SK-MEL-5 (cell line): ENCODE measurements at regions not wholly inside any gene's neighbourhood (a gene's known extent, or its start where the extent isn't known, plus 50 kb on each side); places are given as distances from the start of the nearest gene placed in this dataset.

Experiments used
- small RNA-seq, 2 experiments: library from RNA; depleted of rRNA; stranded (forward); fragments of <200 nt; gene quantifications; one replicate each; pipeline ENCODE3, GENCODE V24; 2014

Small RNAs in the stretch of these regions (small RNA-seq; reads per million reads assigned to genes)
- 0 reads per million in 2 experiments for gene RNU7-157P
